ENCODE measurements at regions not wholly inside any gene's neighbourhood (a gene's known extent, or its start where the extent isn't known, plus 50 kb on each side); places are given as distances from the start of the nearest gene placed in this dataset.

DNA sequence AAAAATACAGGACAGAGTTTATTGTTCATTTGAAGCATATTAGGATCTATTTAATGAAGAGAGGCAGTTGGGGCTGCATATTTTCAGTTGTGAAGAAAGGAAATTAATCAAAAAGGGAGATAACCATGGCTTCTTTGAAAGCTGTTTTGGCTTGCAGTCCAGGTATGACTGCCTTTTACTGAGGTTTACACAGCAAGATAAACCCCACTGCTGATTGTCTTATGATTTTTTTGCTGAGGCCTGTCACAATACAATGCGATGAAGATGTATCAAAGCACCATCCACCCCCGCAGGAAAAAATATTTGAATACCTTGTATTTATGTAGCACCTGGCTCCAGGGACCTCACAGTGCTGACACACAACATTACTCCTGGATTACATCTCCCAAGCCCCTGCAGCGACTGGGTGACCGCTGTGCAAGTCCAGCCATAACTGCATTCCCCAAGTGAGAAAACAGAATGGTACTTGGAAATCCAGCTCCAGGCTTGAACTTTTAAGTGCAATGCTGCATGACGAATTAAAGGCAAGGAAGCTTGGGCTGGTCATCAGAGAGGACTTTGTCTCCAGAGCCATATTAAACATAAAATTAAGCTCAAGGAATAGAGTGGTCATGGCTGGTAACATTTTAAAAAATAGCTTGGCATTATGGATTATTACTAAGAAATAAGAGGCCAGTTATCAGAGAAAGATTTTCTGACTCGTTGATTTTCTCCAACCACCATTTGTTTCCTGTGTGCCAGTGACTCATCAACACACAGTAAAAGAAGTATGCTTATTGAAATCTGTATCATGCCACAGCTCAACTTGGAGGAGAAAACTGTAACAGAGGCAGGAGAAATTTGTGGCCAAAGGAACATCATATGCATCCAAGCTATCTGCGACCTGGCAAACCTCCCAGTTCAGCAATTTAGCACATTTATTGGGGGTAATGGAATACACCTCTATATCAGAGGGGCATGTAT, 374.2 kb downstream of the MAN2A1 start:
- Histone ChIP-seq H2BK5ac (ENCODE audit: low read depth, low read length, poor library complexity, severe bottlenecking) (no peak overlapping the region), H3K9me1 (ENCODE audit: insufficient read depth, low read length) (no peaks in the 10 kb centered on the region), H3K27me3 (ENCODE audit: control insufficient read depth, insufficient read depth, low read length) (no peaks in the 10 kb centered on the region), H4K8ac (ENCODE audit: low read depth in 2 of 2, low read length in 2 of 2) (no peak overlapping the region), H3K4ac (ENCODE audit: low read depth, low read length) (no peak overlapping the region), H2BK20ac (ENCODE audit: low read depth, low read length) (no peak overlapping the region), H3K4me1 (ENCODE audit: control insufficient read depth, insufficient read depth, low read length) (no peaks in the 10 kb centered on the region), H3K4me3 (ENCODE audit: insufficient read depth, low read depth, low read length) (no peak overlapping the region), H3K79me1 (ENCODE audit: low read depth in 1 of 2, low read length in 2 of 2) (no peaks in the 10 kb centered on the region), H2BK120ac (ENCODE audit: low read depth, low read length) (no peak overlapping the region), H3K4me2 (ENCODE audit: low read depth, low read length) (no peak overlapping the region), H2AFZ (replicated peaks; ENCODE audit: low read length, poor library complexity) (no peak overlapping the region), H2AK5ac (ENCODE audit: low read depth, low read length) (no peak overlapping the region), H3K36me3 (ENCODE audit: control insufficient read depth, insufficient read depth, low read length) (no peaks in the 10 kb centered on the region), H2AK9ac (replicated peaks; ENCODE audit: low read depth, low read length, poor library complexity) (no peak overlapping the region), H3K18ac (ENCODE audit: low read depth, low read length) (no peak overlapping the region), H4K20me1 (ENCODE audit: insufficient read depth, low read length) (no peaks in the 10 kb centered on the region), H3K9me3 (ENCODE audit: control insufficient read depth, insufficient read depth, low read length) (no peaks in the 10 kb centered on the region), H3K9ac (ENCODE audit: low read depth, low read length) (no peak overlapping the region), H3K23ac (ENCODE audit: low read depth, low read length) (no peak overlapping the region), H3K27ac (ENCODE audit: insufficient read depth, low read length) (no peak overlapping the region), H3K56ac (ENCODE audit: extremely low read depth, insufficient read depth, low read length) (no peak overlapping the region), H2BK15ac (ENCODE audit: low read depth, low read length) (no peak overlapping the region), H4K5ac (ENCODE audit: low read depth, low read length) (no peak overlapping the region), H4K91ac (ENCODE audit: insufficient read depth, low read depth, low read length) (no peak overlapping the region), H3K14ac (replicated peaks; ENCODE audit: low read depth, low read length) (no peak overlapping the region)
- dilution Hi-C loops (cut with HindIII; ENCODE audit: low sequenced_read_pairs, unreplicated experiment) (no loop called here), intact Hi-C loops (cut with micrococcal nuclease) (no loop called here), in situ Hi-C loops (cut with MboI; ENCODE audit: low sequenced_read_pairs) (no loop called here)
- no TSS peak for BruUV-seq (replicated peaks)
- CTCF ChIA-PET, result no interaction called here
- DNase-seq, result no peak
- POLR2A ChIA-PET (ENCODE audit: unreplicated experiment), result no interaction called here
- no peak for ATAC-seq (ENCODE audit: low read depth)
- no peak for TF ChIP-seq RAD21 (IDR thresholded peaks at IDR 0.05; ENCODE audit: low read length)
- no CpG with 5 or more reads among the region's 7 CpGs for WGBS, 2 experiments (ENCODE audit: extremely low coverage in 2 of 2, insufficient read length in 1 of 2)

Measured in IMR-90 (cell line).